PFSK-1 (cell line): ENCODE measurements at regions not wholly inside any gene's neighbourhood (a gene's known extent, or its start where the extent isn't known, plus 50 kb on each side); places are given as distances from the start of the nearest gene placed in this dataset.

ENCODE experiments used
- FOXP2 ChIP-seq: optimal IDR thresholded peaks from 2 replicates; pipeline ENCODE3; 2011; ENCODE audit warnings: borderline replicate concordance, control low read depth, inconsistent platforms; ENCODE audit not compliant: insufficient read depth; ENCODE audit errors: extremely low read length, extremely low read depth
- POLR2AphosphoS5 ChIP-seq: IDR thresholded peaks from 2 replicates; pipeline ENCODE4 v1.6.1; 2012; ENCODE audit warnings: low read depth, mild to moderate bottlenecking, control low read depth, low read length, moderate library complexity
- SIN3A ChIP-seq: IDR thresholded peaks from 2 replicates; pipeline ENCODE4 v1.6.1; 2012; ENCODE audit warnings: mild to moderate bottlenecking, low read length, moderate library complexity, borderline replicate concordance; ENCODE audit not compliant: insufficient read depth
- TAF1 ChIP-seq: IDR thresholded peaks from 2 replicates; pipeline ENCODE4 v1.6.1; 2012; ENCODE audit warnings: low read length, control low read depth, borderline replicate concordance; ENCODE audit not compliant: insufficient read depth
- TF ChIP-seq, protein P1 (sequence below), 2 experiments: IDR thresholded peaks; 2 replicates each; pipeline versions ENCODE4 v1.6.1 to v1.8.0; 2011 to 2012; ENCODE audit warnings: low read depth in 2 of 2, low read length in 2 of 2, control low read depth in 1 of 2, inconsistent platforms in 1 of 2, mild to moderate bottlenecking in 1 of 2, moderate library complexity in 1 of 2; ENCODE audit not compliant: insufficient read depth in 1 of 2

DNA sequence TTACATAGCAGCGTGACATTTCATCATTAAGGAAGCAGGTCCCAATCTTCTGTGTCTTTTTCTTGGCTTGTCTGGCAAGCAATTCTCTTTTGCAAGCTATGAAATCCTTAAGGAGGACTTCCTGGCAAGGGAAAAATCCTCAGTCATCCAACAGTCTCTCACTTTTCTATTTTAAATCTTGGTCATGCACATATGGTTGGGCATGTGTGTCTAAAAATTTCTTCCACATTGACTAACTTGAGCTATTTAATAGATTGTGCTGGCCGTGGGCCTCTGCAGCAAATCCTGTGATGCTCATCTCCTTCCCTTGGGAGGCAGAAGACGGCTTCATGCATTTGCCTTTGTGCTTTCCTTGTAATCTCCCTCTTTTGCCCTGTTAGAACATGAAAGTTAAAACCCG lies 634.3 kb upstream of the FANCL start:
- TF ChIP-seq, protein P1, sequence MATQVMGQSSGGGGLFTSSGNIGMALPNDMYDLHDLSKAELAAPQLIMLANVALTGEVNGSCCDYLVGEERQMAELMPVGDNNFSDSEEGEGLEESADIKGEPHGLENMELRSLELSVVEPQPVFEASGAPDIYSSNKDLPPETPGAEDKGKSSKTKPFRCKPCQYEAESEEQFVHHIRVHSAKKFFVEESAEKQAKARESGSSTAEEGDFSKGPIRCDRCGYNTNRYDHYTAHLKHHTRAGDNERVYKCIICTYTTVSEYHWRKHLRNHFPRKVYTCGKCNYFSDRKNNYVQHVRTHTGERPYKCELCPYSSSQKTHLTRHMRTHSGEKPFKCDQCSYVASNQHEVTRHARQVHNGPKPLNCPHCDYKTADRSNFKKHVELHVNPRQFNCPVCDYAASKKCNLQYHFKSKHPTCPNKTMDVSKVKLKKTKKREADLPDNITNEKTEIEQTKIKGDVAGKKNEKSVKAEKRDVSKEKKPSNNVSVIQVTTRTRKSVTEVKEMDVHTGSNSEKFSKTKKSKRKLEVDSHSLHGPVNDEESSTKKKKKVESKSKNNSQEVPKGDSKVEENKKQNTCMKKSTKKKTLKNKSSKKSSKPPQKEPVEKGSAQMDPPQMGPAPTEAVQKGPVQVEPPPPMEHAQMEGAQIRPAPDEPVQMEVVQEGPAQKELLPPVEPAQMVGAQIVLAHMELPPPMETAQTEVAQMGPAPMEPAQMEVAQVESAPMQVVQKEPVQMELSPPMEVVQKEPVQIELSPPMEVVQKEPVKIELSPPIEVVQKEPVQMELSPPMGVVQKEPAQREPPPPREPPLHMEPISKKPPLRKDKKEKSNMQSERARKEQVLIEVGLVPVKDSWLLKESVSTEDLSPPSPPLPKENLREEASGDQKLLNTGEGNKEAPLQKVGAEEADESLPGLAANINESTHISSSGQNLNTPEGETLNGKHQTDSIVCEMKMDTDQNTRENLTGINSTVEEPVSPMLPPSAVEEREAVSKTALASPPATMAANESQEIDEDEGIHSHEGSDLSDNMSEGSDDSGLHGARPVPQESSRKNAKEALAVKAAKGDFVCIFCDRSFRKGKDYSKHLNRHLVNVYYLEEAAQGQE (IDR thresholded peaks at IDR 0.05; ENCODE audit: insufficient read depth in 1 of 2, low read depth in 2 of 2, low read length in 2 of 2): no peak
- TF ChIP-seq FOXP2: no peak
- no peak for TF ChIP-seq POLR2AphosphoS5
- TF ChIP-seq TAF1: no peak
- no peak for TF ChIP-seq SIN3A

DNA sequence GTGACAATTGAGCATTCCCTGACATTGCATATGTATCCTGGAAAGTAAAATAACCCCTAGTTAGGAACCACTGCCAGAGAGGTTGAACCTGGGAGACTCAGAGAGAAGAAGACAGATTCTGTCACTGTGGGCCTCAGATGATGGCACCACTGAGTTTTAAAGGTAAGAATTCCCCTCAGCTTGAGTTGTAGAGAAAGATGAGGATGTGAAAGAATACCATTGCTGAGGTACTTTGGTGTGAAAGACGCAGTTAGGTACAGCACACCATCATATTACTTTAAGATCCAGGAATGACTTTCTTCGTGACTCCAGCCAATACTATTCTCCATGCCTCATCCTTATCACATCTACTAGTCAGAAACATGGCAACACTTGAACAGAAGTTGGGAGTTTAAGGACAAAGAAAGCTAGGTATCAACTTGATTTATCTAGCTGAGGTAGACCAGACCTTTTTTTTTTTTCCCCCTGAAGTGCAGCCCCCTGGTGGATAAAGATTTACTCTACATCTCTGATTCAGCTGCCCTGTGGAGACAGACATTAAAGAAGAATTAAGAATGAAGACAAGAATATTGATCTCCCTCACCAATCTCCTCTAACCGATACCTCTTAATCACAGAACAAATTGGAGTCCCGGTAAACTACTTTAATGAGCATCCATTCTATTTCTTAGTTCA lies 630.5 kb upstream of the FANCL start:
- TF ChIP-seq, protein P1 (IDR thresholded peaks at IDR 0.05; ENCODE audit: insufficient read depth in 1 of 2, low read depth in 2 of 2, low read length in 2 of 2): no peak

DNA sequence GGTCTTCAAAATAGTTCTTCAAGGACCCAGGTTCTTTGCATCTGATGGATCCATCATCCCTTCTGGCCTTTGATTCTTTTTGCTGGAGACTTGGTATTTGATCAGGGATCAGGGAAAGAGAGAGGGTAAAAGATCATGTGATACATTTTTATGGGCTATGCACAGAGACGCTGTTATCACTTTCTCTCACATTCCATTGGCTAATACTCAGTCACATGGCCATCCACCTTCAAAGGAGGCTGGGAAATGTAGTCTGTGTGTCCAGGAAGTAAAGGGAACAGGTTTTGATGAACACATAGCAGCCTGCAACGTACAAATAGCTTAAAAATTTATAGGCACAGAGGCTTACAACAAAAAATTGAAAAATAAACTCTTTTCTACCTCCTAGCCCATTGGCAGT lies 629.6 kb upstream of the FANCL start:
- TF ChIP-seq TAF1 (no peak), POLR2AphosphoS5 (no peak), SIN3A (no peak), FOXP2 (no peak)
- TF ChIP-seq, protein P1 (IDR thresholded peaks at IDR 0.05; ENCODE audit: insufficient read depth in 1 of 2, low read depth in 2 of 2, low read length in 2 of 2): no peak

DNA sequence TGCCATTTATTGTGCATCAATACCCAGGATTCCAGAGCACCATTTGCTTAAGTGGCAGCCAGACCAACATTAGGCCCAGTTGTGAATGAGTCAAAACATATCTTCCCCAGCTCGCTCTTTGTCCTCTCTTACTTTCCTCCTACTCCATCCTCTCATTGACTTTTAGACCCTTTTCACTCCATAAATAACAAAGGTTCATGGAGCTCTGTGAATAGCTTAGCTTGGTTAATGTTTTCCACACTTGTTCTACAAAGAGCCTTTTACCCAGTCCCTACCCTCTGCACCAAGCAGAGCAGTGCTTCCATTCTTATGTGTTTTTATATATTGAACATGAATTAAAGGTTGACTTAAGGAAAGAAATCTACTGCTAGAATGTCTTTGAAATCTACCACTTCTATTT lies 625.8 kb upstream of the FANCL start:
- TF ChIP-seq FOXP2: no peak
- no peak for TF ChIP-seq TAF1
- no peak for TF ChIP-seq POLR2AphosphoS5
- TF ChIP-seq, protein P1 (IDR thresholded peaks at IDR 0.05; ENCODE audit: insufficient read depth in 1 of 2, low read depth in 2 of 2, low read length in 2 of 2): no peak
- TF ChIP-seq SIN3A: no peak

DNA sequence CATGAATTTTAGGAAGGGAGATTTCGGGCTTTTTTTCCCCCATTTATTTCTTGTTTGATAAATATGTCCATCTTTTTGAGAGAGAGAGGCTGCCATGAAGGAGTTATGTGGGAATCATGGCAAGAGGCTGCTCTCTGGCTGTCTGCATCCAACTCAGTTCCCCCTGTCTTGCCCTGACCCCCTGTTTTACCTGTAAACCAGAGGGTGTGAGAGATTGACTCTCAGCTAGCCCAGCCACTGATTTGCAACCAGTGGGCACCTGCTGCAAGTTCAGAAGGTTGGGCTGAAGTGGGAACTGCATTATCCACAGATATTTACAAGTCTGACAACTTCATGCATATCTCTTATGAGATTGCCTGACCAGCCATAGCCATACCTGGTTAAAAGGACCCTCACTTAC lies 625.4 kb upstream of the FANCL start:
- TF ChIP-seq SIN3A (no peak), FOXP2 (no peak), TAF1 (no peak), POLR2AphosphoS5 (no peak)
- TF ChIP-seq, protein P1 (IDR thresholded peaks at IDR 0.05; ENCODE audit: insufficient read depth in 1 of 2, low read depth in 2 of 2, low read length in 2 of 2): no peak
